Esophagus (tissue), 2 donors: ENCODE measurements at regions not wholly inside any gene's neighbourhood (a gene's known extent, or its start where the extent isn't known, plus 50 kb on each side); places are given as distances from the start of the nearest gene placed in this dataset.
"Not testable (repeated sequence)": the region's sequence is repeated elsewhere in the genome, so short reads cannot be mapped to it uniquely, and the experiment has no call there.

Source experiments
- H3K27ac ChIP-seq, 2 donors: one replicate each; pipeline ENCODE4 v1.5.1; 2013; ENCODE audit warnings: low read depth in 2 of 2, mild to moderate bottlenecking in 2 of 2, inconsistent platforms in 1 of 2, low read length in 1 of 2, moderate library complexity in 1 of 2
- H3K27me3 ChIP-seq, 2 donors: one replicate each; pipeline ENCODE4 v1.6.1; 2013; ENCODE audit warnings: low read length in 2 of 2, control low read depth in 1 of 2, mild to moderate bottlenecking in 1 of 2; ENCODE audit not compliant: insufficient read depth in 2 of 2, control insufficient read depth in 1 of 2
- H3K36me3 ChIP-seq, 2 donors: one replicate each; pipeline ENCODE4 v1.6.1; 2013; ENCODE audit warnings: low read length in 1 of 2; ENCODE audit not compliant: control insufficient read depth in 2 of 2, insufficient read depth in 2 of 2
- H3K4me1 ChIP-seq, 2 donors: one replicate each; pipeline ENCODE4 v1.6.1; 2013; ENCODE audit warnings: low read length in 1 of 2; ENCODE audit not compliant: control insufficient read depth in 2 of 2, insufficient read depth in 2 of 2
- H3K4me3 ChIP-seq, 2 donors: one replicate each; pipeline ENCODE4 v1.5.1; 2013; ENCODE audit warnings: low read length in 2 of 2, mild to moderate bottlenecking in 2 of 2, low read depth in 1 of 2, moderate library complexity in 1 of 2
- H3K9me3 ChIP-seq, 2 donors: one replicate each; pipeline ENCODE4 v1.6.1; 2013; ENCODE audit warnings: mild to moderate bottlenecking in 2 of 2, low read depth in 1 of 2, low read length in 1 of 2, moderate library complexity in 1 of 2; ENCODE audit not compliant: control insufficient read depth in 2 of 2, insufficient read depth in 1 of 2
- WGBS, 2 donors: extraction: QIAGEN DNeasy Blood & Tissue Kit; methylation state at CpG; one replicate each; pipeline ENCODE4 v1.1.7; 2013; 5-methylcytosine and 5-hydroxymethylcytosine counted together
- donor health status: healthy with polysubstance abuse.
- donor health status: Bipolar disorder and iron deficiency.

DNA sequence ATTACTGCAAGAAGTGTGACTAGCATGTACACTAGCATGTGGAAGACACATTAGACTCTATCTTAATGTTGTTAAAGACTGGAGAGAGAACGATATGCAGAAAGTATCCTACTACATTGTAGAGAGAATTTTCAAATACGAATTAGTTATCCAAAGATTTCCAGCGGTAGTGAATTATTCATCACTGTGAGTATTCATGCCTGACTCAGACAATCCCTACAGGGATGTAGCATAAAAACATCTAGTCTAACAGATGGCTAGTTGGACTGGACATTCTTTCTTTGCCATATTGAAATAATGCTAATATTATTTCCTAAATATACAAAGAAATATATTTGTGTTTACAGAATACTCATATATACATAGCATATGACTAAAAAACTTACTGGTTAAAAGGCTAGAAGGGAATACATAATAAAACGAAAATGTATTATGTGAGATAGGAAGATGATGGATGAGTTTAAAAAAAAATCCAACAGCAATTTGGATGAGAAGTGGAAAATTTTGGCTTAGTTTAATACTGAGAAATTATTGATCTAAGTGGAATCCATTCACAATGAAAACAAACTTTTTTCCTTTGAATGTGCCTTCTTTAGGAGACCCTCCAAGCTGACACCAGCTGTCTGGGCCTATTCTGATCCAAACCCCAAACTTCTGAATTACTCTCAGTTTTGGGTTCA is 580.7 kb downstream of the RFPL4B start:
- WGBS, 2 donors: 68 to 76% methylated on average over 4 of the region's 4 CpGs
- Histone ChIP-seq H3K4me3 (no peak overlapping the region), H3K27me3 (no peaks in the 10 kb centered on the region), H3K4me1 (no peaks in the 10 kb centered on the region), H3K9me3 (no peaks in the 10 kb centered on the region), H3K27ac (no peak overlapping the region), H3K36me3 (no peaks in the 10 kb centered on the region)

DNA sequence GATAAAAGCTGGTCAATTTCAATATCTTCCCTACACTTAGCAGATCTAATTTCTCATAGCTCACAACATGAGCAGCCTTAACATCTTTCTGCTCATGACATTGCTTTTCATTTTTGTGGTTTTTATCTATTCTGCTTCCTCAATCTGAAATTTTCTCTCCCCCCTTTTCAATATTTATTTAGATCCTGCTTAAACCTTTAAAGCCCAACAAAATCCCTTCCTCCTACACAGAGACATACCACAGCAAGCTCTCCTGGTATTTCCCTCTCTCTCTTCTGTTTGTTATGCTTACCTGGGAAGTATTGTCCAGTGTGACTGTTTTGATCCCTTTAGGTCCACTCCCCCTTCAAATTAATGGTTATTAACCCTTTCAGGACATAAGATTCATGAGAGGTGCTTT is 582.5 kb downstream of the RFPL4B start:
- Histone ChIP-seq H3K9me3 (no peaks in the 10 kb centered on the region), H3K27me3 (no peaks in the 10 kb centered on the region), H3K27ac (no peak overlapping the region), H3K36me3 (no peaks in the 10 kb centered on the region), H3K4me1 (no peaks in the 10 kb centered on the region), H3K4me3 (no peak overlapping the region)

DNA sequence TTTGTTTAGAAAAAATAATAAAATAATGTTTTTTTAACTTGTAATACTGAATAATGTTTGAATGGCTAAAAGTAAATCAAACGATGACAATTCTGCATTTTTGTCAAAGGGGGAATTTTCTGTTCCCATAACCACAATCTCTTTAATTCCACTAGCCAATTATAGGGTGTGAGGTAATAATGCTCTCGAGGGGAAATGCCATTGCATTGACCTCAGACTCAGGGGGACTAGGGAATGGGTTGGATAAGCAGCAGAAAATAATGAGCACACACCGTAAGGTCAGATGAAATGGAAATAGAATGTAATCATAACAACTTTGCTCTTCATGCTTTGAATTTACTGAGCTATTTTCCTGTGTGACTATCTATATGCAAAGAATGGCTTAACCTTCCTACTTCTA is 584.7 kb downstream of the RFPL4B start:
- no peak overlapping the region for H3K27ac ChIP-seq
- no peaks in the 10 kb centered on the region for H3K27me3 ChIP-seq
- 63% methylated on average over 3 of the region's 3 CpGs for WGBS, 2 donors
- no peaks in the 10 kb centered on the region for H3K4me1 ChIP-seq
- no peak overlapping the region for H3K4me3 ChIP-seq
- no peaks in the 10 kb centered on the region for H3K36me3 ChIP-seq
- H3K9me3 ChIP-seq: no peaks in the 10 kb centered on the region

DNA sequence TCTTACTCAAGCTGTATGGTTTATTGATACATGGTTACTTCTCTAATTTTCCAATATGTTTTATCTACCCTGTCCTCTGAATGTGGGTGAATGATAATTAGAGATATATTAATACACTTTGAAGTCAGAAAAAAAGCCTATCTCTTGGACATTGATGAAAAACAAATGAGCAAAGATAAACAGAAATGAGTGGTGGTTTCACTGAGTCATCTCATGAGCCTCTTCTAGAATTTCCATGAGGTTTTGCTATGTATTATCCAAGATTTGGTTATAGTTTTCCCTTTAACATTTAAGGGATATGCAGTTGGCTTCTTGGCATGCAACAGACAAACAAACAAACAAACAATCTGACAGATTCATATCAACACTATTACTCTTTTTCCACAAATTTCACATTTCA is 586.8 kb downstream of the RFPL4B start:
- H3K27me3 ChIP-seq: no peaks in the 10 kb centered on the region
- H3K4me1 ChIP-seq: no peaks in the 10 kb centered on the region
- H3K27ac ChIP-seq: no peak overlapping the region

DNA sequence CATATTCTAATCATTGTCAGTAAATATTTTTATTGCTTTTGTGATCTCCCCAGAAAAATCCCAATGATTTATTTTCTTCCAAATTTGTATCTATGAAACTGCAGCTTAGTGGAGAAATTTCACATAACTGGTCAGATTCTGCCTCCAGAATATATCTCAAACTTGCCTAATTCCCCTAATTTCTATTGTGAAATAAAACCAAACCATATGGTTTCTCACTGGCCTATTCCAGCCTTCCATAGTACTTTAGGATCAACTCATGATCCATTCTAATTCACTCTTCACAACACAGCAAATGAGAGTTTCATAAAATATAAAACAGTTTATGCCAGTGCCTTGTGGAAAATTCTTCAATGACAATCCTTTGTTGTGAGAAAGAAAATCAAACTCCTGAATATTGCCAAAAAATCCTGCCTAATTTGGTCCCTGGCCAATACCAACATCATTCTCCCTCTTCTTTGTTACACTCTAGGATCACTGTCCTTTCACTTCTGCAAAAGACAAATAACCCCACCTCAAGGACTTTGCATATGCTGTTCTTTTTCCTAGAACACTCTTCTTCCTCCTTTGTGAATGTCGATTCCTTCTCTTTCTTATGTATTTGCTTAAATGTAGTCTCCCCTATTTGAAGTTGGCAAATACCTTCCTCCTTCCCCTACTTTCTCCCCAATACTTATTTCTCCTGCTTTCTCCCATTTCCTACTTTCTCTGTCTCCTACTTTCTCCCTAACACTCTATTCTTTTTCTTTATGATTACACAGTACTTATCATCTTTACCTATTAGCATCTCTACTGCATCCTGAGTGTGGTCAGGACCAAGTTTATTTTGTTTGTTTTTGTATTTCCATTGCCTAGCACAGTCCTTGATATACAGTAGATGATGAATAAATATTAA is 587.5 kb downstream of the RFPL4B start:
- WGBS, 2 donors: 55 to 64% methylated on average over 1 of the region's 1 CpG
- Histone ChIP-seq H3K9me3 (no peaks in the 10 kb centered on the region), H3K27ac (no peak overlapping the region), H3K4me1 (no peaks in the 10 kb centered on the region), H3K27me3 (no peaks in the 10 kb centered on the region), H3K4me3 (no peak overlapping the region), H3K36me3 (no peaks in the 10 kb centered on the region)

More for the DNA sequence above, 586.8 kb downstream of the RFPL4B start:
- no peaks in the 10 kb centered on the region for H3K36me3 ChIP-seq
- no peaks in the 10 kb centered on the region for H3K9me3 ChIP-seq
- H3K4me3 ChIP-seq: no peak overlapping the region

DNA sequence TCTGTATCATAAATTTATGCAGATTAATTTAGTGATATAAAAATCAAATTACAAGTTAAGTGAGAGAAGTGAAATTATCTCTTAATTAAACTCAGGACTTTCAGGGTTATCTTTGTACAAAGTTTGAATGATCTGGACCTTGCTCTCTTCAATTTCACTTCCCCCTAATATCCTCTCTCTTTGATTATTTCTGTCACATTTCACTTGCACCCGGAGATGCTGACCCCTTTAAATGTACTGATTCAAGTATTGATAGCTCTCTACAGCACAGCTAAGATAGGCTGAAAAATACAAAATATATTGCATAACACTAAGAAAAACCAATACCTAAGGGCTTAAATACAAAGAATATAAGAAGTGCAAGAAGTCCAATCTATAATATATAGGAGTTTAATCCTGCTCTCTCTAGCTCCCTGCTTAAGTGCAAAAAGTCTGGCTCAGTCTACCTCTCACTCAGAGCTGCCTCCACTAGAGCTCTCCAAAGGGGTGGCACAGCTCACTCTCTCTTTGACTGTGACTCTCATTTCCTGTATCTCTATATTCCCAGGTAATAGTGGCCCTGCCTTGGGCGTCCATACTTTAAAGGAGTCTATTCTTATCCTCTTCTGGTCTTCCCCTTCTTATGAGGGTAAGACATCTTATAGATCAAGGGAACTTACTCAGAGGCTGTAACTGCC is 588.4 kb downstream of the RFPL4B start:
- WGBS, 2 donors: 82 to 87% methylated on average over 2 of the region's 2 CpGs
- Histone ChIP-seq H3K4me1 (no peaks in the 10 kb centered on the region), H3K4me3 (no peak overlapping the region)

DNA sequence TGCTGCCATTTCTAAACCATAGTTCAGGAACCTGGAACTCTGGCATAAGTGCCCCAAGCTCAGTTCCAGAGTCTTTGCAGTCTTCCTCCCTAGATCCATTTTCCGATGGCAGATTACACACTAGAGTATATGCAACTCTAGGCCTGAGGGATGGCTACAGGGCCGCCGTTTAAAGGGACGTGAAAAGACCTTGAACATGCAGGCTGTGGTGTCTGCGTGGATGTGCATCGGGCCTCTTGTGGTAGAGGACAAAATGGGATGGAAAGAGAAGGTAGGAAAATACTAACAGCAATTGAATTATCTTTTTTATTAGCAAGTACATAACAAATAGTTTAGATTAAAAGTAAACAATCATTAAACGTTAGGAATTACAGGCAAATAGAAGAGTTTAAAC is 588.9 kb downstream of the RFPL4B start:
- Histone ChIP-seq H3K4me3 (no peak overlapping the region), H3K4me1 (no peaks in the 10 kb centered on the region), H3K36me3 (no peaks in the 10 kb centered on the region), H3K27ac (no peak overlapping the region), H3K27me3 (no peaks in the 10 kb centered on the region), H3K9me3 (no peaks in the 10 kb centered on the region)
- 85 to 88% methylated on average over 7 of the region's 7 CpGs for WGBS, 2 donors

More for the DNA sequence above, 588.4 kb downstream of the RFPL4B start:
- Histone ChIP-seq H3K27me3 (no peaks in the 10 kb centered on the region), H3K9me3 (no peaks in the 10 kb centered on the region), H3K27ac (no peak overlapping the region), H3K36me3 (no peaks in the 10 kb centered on the region)

DNA sequence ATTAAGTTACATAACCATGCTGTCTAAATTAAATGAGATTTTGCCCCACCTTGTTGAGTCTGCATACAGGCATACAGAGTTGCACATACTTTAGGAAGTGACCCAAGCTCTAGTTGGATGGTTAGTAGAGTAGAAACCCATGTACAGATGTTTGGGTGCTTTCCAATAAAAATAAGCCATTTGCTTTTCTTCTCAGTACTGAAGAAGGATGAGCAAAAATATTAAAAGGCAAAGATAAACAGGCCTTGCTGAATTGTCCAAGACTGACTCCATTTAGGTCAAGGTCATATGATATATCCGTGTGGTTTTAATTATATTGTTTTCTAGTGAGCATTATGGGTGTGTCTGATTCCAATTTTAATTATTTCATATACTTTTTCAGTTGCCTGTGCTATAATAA is 589.4 kb downstream of the RFPL4B start:
- Histone ChIP-seq H3K27ac (no peak overlapping the region), H3K4me3 (no peak overlapping the region), H3K36me3 (no peaks in the 10 kb centered on the region), H3K9me3 (no peaks in the 10 kb centered on the region), H3K27me3 (no peaks in the 10 kb centered on the region), H3K4me1 (no peaks in the 10 kb centered on the region)
- WGBS, 2 donors: 50 to 56% methylated on average over 1 of the region's 1 CpG

DNA sequence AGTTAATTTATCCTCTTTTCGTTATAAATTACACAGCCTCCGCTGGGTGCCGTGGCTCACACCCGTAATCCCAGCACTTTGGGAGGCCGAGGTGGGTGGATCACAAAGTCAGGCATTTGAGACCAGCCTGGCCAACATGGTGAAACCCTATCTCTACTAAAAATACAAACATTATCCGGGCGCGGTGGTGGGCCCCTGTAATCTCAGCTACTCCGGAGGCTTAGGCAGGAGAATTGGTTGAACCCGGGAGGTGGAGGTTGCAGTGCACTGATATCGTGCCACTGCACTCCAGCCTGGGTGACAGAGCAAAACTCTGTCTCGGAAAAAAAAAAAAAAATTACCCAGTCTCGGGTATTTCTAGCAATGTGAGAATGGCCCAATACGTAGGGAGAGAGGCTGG is 590.6 kb downstream of the RFPL4B start:
- H3K4me3 ChIP-seq, H3K27me3 ChIP-seq, H3K4me1 ChIP-seq, H3K36me3 ChIP-seq, H3K27ac ChIP-seq, H3K9me3 ChIP-seq: not testable (repeated sequence)
- 95 to 96% methylated on average over 14 of the region's 14 CpGs for WGBS, 2 donors
